ENCODE measurements at regions not wholly inside any gene's neighbourhood (a gene's known extent, or its start where the extent isn't known, plus 50 kb on each side); places are given as distances from the start of the nearest gene placed in this dataset.

DNA sequence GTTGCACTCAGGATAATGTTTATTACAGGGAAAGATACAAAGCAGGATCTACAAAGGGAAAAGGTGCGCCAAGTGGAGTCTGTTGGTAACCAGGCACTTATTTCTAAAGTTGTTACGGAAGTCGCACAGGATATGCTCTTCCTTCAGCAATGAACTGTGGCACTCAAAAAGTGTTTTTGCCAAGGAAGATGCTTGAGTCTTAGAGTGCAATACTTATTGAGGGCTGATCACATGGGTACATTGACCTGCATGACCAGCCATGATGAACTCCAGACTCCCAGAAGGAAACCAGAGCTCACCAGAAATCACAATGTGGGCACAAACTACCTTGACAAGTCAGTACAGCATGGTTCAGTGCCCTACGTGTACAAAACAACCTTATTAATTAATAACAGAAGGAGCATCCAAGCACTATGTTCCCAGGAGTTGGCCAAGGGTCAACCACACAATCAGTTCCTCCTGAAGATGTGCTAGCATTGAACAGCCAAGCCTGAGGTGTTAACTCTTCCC is 270.7 kb upstream of the TFAP2D start:
- Histone ChIP-seq H3K36me3 (ENCODE audit: control insufficient read depth, insufficient read depth, low read length) (no peaks in the 10 kb centered on the region), H3K4me1 (no peaks in the 10 kb centered on the region), H3K9me3 (no peaks in the 10 kb centered on the region), H3K27me3 (replicated peaks; ENCODE audit: control insufficient read depth, insufficient read depth, low read length) (no peaks in the 10 kb centered on the region), H3K4me3 (ENCODE audit: low read depth, low read length) (no peak overlapping the region)
- no TSS peak for BruUV-seq (replicated peaks)
- POLR2A ChIA-PET, result interaction anchor here (0.6 kb wide), 1 partner anchor 128 kb away, joined by 3 read pairs; no protein-coding TSS in a partner anchor
- H3K36me3 Mint-ChIP-seq (ENCODE audit: insufficient read depth, unreplicated experiment), result no peaks in the 10 kb centered on the region
- H3K27me3 Mint-ChIP-seq (ENCODE audit: insufficient read depth, unreplicated experiment), result no peaks in the 10 kb centered on the region
- no peak overlapping the region for H3K4me3 Mint-ChIP-seq (ENCODE audit: unreplicated experiment)
- CTCF ChIA-PET, result no interaction called here
- no peak for TF ChIP-seq CTCF (IDR thresholded peaks at IDR 0.05; ENCODE audit: insufficient read depth in 1 of 2, low read depth in 1 of 2, low read length in 1 of 2, severe bottlenecking in 1 of 2, unreplicated experiment in 1 of 2)
- DNase-seq, result no peak
- no peaks in the 10 kb centered on the region for H3K4me1 Mint-ChIP-seq (ENCODE audit: low read depth, unreplicated experiment)
- intact Hi-C loops (cut with micrococcal nuclease; ENCODE audit: unreplicated experiment), result no loop called here
- H3K27ac Mint-ChIP-seq (ENCODE audit: unreplicated experiment), result no peak overlapping the region
- H3K9me3 Mint-ChIP-seq (ENCODE audit: unreplicated experiment), result no peaks in the 10 kb centered on the region

GRCh38 chr6:50443144-50443543 is 270.2 kb upstream of the TFAP2D start:
- H3K9me3 Mint-ChIP-seq (ENCODE audit: unreplicated experiment), result no peaks in the 10 kb centered on the region
- H3K36me3 Mint-ChIP-seq (ENCODE audit: insufficient read depth, unreplicated experiment), result no peaks in the 10 kb centered on the region
- no peak overlapping the region for H3K4me3 Mint-ChIP-seq (ENCODE audit: unreplicated experiment)
- Histone ChIP-seq H3K36me3 (ENCODE audit: control insufficient read depth, insufficient read depth, low read length) (no peaks in the 10 kb centered on the region), H3K9me3 (no peaks in the 10 kb centered on the region), H3K27me3 (replicated peaks; ENCODE audit: control insufficient read depth, insufficient read depth, low read length) (no peaks in the 10 kb centered on the region), H3K4me1 (no peaks in the 10 kb centered on the region), H3K4me3 (ENCODE audit: low read depth, low read length) (no peak overlapping the region)
- H3K27ac Mint-ChIP-seq (ENCODE audit: unreplicated experiment), result no peak overlapping the region
- no peaks in the 10 kb centered on the region for H3K4me1 Mint-ChIP-seq (ENCODE audit: low read depth, unreplicated experiment)
- no peak for DNase-seq
- ChIA-PET POLR2A (interaction anchor here (0.6 kb wide), 1 partner anchor 127 kb away, joined by 3 read pairs; no protein-coding TSS in a partner anchor), CTCF (no interaction called here)
- no peaks in the 10 kb centered on the region for H3K27me3 Mint-ChIP-seq (ENCODE audit: insufficient read depth, unreplicated experiment)
- intact Hi-C loops (cut with micrococcal nuclease; ENCODE audit: unreplicated experiment), result no loop called here
- TF ChIP-seq CTCF (IDR thresholded peaks at IDR 0.05; ENCODE audit: insufficient read depth in 1 of 2, low read depth in 1 of 2, low read length in 1 of 2, severe bottlenecking in 1 of 2, unreplicated experiment in 1 of 2), result no peak
- BruUV-seq (replicated peaks), result no TSS peak

DNA sequence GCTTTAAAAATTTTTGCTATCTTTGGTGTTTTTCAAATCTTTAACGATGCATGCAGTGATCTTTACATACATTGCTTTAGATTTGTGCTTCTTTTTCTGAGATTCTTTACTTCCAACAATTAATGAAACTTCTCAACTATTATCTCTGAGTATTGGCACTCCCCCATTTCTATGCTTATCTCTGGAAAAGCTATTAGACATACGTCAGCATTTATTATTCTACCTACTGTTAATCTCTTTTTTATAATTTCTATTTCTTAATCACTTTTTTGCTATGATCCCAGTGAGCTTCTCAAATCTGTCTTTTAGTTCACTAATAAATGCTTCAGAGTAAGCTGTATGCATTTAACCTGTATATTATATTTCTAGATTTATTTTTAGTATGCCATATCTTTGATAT is 264.2 kb upstream of the TFAP2D start:
- no peaks in the 10 kb centered on the region for H3K4me1 Mint-ChIP-seq (ENCODE audit: low read depth, unreplicated experiment)
- no peak overlapping the region for H3K4me3 ChIP-seq (ENCODE audit: low read depth, low read length)
- no peaks in the 10 kb centered on the region for H3K9me3 Mint-ChIP-seq (ENCODE audit: unreplicated experiment)
- ChIA-PET POLR2A (no interaction called here), CTCF (no interaction called here)
- no peaks in the 10 kb centered on the region for H3K4me1 ChIP-seq
- no peak overlapping the region for H3K27ac Mint-ChIP-seq (ENCODE audit: unreplicated experiment)
- H3K36me3 Mint-ChIP-seq (ENCODE audit: insufficient read depth, unreplicated experiment), result no peaks in the 10 kb centered on the region
- H3K27me3 Mint-ChIP-seq (ENCODE audit: insufficient read depth, unreplicated experiment), result peaks cover 3% of the 10 kb centered on the region
- DNase-seq, result no peak
- H3K9me3 ChIP-seq, result no peaks in the 10 kb centered on the region
- H3K4me3 Mint-ChIP-seq (ENCODE audit: unreplicated experiment), result no peak overlapping the region
- H3K36me3 ChIP-seq (ENCODE audit: control insufficient read depth, insufficient read depth, low read length), result no peaks in the 10 kb centered on the region
- BruUV-seq (replicated peaks), result no TSS peak
- intact Hi-C loops (cut with micrococcal nuclease; ENCODE audit: unreplicated experiment), result no loop called here
- H3K27me3 ChIP-seq (replicated peaks; ENCODE audit: control insufficient read depth, insufficient read depth, low read length), result no peaks in the 10 kb centered on the region
- no peak for TF ChIP-seq CTCF (IDR thresholded peaks at IDR 0.05; ENCODE audit: insufficient read depth in 1 of 2, low read depth in 1 of 2, low read length in 1 of 2, severe bottlenecking in 1 of 2, unreplicated experiment in 1 of 2)
